DND-41 (cell line): ENCODE measurements at regions not wholly inside any gene's neighbourhood (a gene's known extent, or its start where the extent isn't known, plus 50 kb on each side); places are given as distances from the start of the nearest gene placed in this dataset.

ENCODE experiments used
- ATAC-seq: fragments of 200-7000 bp; cut with Tn5 transposase; 3 replicates; pipeline ENCODE4 v1.9.1; 2021; ENCODE audit warnings: low read depth; ENCODE audit not compliant: insufficient read depth
- DNase-seq: peaks from one replicate; pipeline ENCODE4 v3.0.0-alpha.2; 2020
- H2AFZ ChIP-seq: 2 replicates; pipeline ENCODE4 v1.6.0; 2012; ENCODE audit warnings: low read depth, low read length
- H3K27ac ChIP-seq: 2 replicates; pipeline ENCODE4 v1.5.1; 2012; ENCODE audit warnings: low read length, inconsistent platforms
- H3K27me3 ChIP-seq: fragments of 200-600 bp; sonication (generic); 2 replicates; pipeline ENCODE4 v1.6.0; 2012; ENCODE audit warnings: low read length, mild to moderate bottlenecking, inconsistent platforms; ENCODE audit not compliant: insufficient read depth, poor library complexity
- H3K36me3 ChIP-seq: 2 replicates; pipeline ENCODE4 v1.5.1; 2012; ENCODE audit warnings: low read length, inconsistent platforms; ENCODE audit not compliant: insufficient read depth
- H3K4me1 ChIP-seq: 2 replicates; pipeline ENCODE4 v1.5.1; 2012; ENCODE audit warnings: mild to moderate bottlenecking, low read length; ENCODE audit not compliant: insufficient read depth
- H3K4me2 ChIP-seq: 2 replicates; pipeline ENCODE4 v1.6.0; 2012; ENCODE audit warnings: mild to moderate bottlenecking, moderate library complexity, low read length, inconsistent platforms; ENCODE audit not compliant: insufficient read depth
- H3K4me3 ChIP-seq, 2 experiments: fragments of 200-600 bp in 1 of 2; shearing (Covaris generic) in 1 of 2; 2 replicates each; pipeline ENCODE4 v1.5.1; 2012 to 2016; ENCODE audit warnings: inconsistent platforms in 2 of 2, low read length in 2 of 2, mild to moderate bottlenecking in 2 of 2, low read depth in 1 of 2, moderate library complexity in 1 of 2
- H3K79me2 ChIP-seq: 2 replicates; pipeline ENCODE4 v1.6.0; 2012; ENCODE audit warnings: low read length, inconsistent platforms; ENCODE audit not compliant: insufficient read depth
- H3K9ac ChIP-seq: 2 replicates; pipeline ENCODE4 v1.6.0; 2012; ENCODE audit warnings: low read depth, mild to moderate bottlenecking, inconsistent platforms, low read length, moderate library complexity
- H3K9me3 ChIP-seq: 2 replicates; pipeline ENCODE4 v1.5.1; 2012; ENCODE audit warnings: low read length, moderate library complexity, mild to moderate bottlenecking, inconsistent platforms; ENCODE audit not compliant: insufficient read depth, severe bottlenecking
- H4K20me1 ChIP-seq: 2 replicates; pipeline ENCODE4 v1.6.0; 2012; ENCODE audit warnings: low read length; ENCODE audit not compliant: insufficient read depth
- CTCF ChIP-seq: IDR thresholded peaks from 2 replicates; pipeline ENCODE4 v1.5.1; 2012; ENCODE audit warnings: borderline replicate concordance, low read length, moderate library complexity, mild to moderate bottlenecking; ENCODE audit not compliant: poor library complexity, severe bottlenecking; ENCODE audit errors: extremely low read depth
- EZH2 ChIP-seq: IDR thresholded peaks from 3 replicates; pipeline ENCODE4 v1.6.1; 2012; ENCODE audit warnings: borderline replicate concordance, low read depth, mild to moderate bottlenecking, moderate library complexity, low read length, inconsistent platforms; ENCODE audit not compliant: severe bottlenecking

- Histone ChIP-seq H4K20me1 (no peaks in the 10 kb centered on the region), H3K36me3 (no peaks in the 10 kb centered on the region), H3K4me3 (no peak overlapping the region), H3K4me1 (no peaks in the 10 kb centered on the region), H2AFZ (no peak overlapping the region), H3K79me2 (no peaks in the 10 kb centered on the region), H3K9ac (no peak overlapping the region), H3K4me2 (no peak overlapping the region), H3K27me3 (no peaks in the 10 kb centered on the region), H3K9me3 (no peaks in the 10 kb centered on the region), H3K27ac (no peak overlapping the region)
- ATAC-seq (no peak), DNase-seq (no peak)
- no peak for TF ChIP-seq EZH2
Measured at GRCh38 chr13:39963612-39964011, 308.1 kb downstream of the COG6 start.

GRCh38 chr13:39965309-39965708 lies 309.8 kb downstream of the COG6 start:
- H3K9me3 ChIP-seq: no peaks in the 10 kb centered on the region
- no peaks in the 10 kb centered on the region for H3K36me3 ChIP-seq
- DNase-seq: no peak
- H3K27ac ChIP-seq: no peak overlapping the region
- no peaks in the 10 kb centered on the region for H3K27me3 ChIP-seq
- no peak overlapping the region for H3K4me3 ChIP-seq
- no peaks in the 10 kb centered on the region for H3K4me1 ChIP-seq
- no peak overlapping the region for H2AFZ ChIP-seq
- no peak for ATAC-seq
- H3K4me2 ChIP-seq: no peak overlapping the region
- no peak overlapping the region for H3K9ac ChIP-seq
- no peaks in the 10 kb centered on the region for H3K79me2 ChIP-seq
- no peaks in the 10 kb centered on the region for H4K20me1 ChIP-seq
- TF ChIP-seq CTCF: no peak
- TF ChIP-seq EZH2: no peak

GRCh38 chr13:39967199-39967959 lies 311.9 kb downstream of the COG6 start:
- TF ChIP-seq CTCF: no peak
- no peak for TF ChIP-seq EZH2
- no peak for ATAC-seq
- no peaks in the 10 kb centered on the region for H3K36me3 ChIP-seq
- no peaks in the 10 kb centered on the region for H4K20me1 ChIP-seq
- no peaks in the 10 kb centered on the region for H3K79me2 ChIP-seq
- no peak overlapping the region for H3K4me3 ChIP-seq
- no peak overlapping the region for H3K27ac ChIP-seq
- H3K9ac ChIP-seq: no peak overlapping the region
- H2AFZ ChIP-seq: no peak overlapping the region
- no peaks in the 10 kb centered on the region for H3K9me3 ChIP-seq
- H3K4me1 ChIP-seq: no peaks in the 10 kb centered on the region
- DNase-seq: no peak
- no peak overlapping the region for H3K4me2 ChIP-seq
- no peaks in the 10 kb centered on the region for H3K27me3 ChIP-seq

GRCh38 chr13:39968646-39969475 lies 313.4 kb downstream of the COG6 start:
- H3K4me3 ChIP-seq: no peak overlapping the region
- no peak overlapping the region for H3K9ac ChIP-seq
- H3K36me3 ChIP-seq: no peaks in the 10 kb centered on the region
- no peak overlapping the region for H2AFZ ChIP-seq
- H3K9me3 ChIP-seq: no peaks in the 10 kb centered on the region
- no peaks in the 10 kb centered on the region for H3K4me1 ChIP-seq
- DNase-seq: no peak
- TF ChIP-seq CTCF: no peak
- TF ChIP-seq EZH2: no peak
- H3K4me2 ChIP-seq: no peak overlapping the region
- no peak for ATAC-seq
- no peaks in the 10 kb centered on the region for H3K79me2 ChIP-seq
- no peaks in the 10 kb centered on the region for H4K20me1 ChIP-seq
- H3K27ac ChIP-seq: no peak overlapping the region
- H3K27me3 ChIP-seq: peaks cover 2% of the 10 kb centered on the region
